ENCODE measurements at regions not wholly inside any gene's neighbourhood (a gene's known extent, or its start where the extent isn't known, plus 50 kb on each side); places are given as distances from the start of the nearest gene placed in this dataset.

DNA sequence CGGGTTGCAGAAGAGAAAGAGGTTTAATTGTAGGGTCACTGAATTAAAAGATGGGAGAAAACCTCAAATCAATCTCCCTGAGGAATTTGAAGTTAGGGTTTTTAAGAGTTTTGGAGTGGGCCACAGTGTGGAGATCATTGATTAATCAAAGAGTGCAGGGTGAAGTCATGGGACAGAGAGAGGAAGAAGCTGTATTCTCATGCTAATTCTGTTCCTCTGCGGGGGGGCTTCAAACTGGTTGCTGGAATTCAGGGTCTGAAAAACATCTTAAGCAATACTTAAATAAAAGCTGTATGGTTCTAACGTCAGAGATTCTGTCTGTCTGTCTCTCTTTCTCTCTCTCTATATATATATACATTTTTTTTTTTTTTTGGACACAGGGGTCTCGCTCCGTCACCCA is 169.8 kb upstream of the SPATS2L start:
- TF ChIP-seq, protein P1, sequence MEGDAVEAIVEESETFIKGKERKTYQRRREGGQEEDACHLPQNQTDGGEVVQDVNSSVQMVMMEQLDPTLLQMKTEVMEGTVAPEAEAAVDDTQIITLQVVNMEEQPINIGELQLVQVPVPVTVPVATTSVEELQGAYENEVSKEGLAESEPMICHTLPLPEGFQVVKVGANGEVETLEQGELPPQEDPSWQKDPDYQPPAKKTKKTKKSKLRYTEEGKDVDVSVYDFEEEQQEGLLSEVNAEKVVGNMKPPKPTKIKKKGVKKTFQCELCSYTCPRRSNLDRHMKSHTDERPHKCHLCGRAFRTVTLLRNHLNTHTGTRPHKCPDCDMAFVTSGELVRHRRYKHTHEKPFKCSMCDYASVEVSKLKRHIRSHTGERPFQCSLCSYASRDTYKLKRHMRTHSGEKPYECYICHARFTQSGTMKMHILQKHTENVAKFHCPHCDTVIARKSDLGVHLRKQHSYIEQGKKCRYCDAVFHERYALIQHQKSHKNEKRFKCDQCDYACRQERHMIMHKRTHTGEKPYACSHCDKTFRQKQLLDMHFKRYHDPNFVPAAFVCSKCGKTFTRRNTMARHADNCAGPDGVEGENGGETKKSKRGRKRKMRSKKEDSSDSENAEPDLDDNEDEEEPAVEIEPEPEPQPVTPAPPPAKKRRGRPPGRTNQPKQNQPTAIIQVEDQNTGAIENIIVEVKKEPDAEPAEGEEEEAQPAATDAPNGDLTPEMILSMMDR (IDR thresholded peaks at IDR 0.05), result no peak
- no peak for TF ChIP-seq POLR2A (IDR thresholded peaks at IDR 0.05)
- TF ChIP-seq EP300 (IDR thresholded peaks at IDR 0.05), result no peak
